CD14-positive monocyte (primary cell): ENCODE measurements at regions not wholly inside any gene's neighbourhood (a gene's known extent, or its start where the extent isn't known, plus 50 kb on each side); places are given as distances from the start of the nearest gene placed in this dataset.

Experiments used
- DNase-seq, 3 donors: peaks; one replicate each; pipeline ENCODE4 v3.0.0-alpha.2; 2011 to 2022
- H2AFZ ChIP-seq: 2 replicates; pipeline ENCODE4 v1.6.0; 2012; ENCODE audit warnings: mild to moderate bottlenecking, low read depth, low read length, inconsistent platforms; ENCODE audit not compliant: insufficient read depth, poor library complexity, severe bottlenecking
- H3K27ac ChIP-seq, 2 donors: 1 replicate in 1 of 2; 2 replicates in 1 of 2; pipeline ENCODE4 v1.5.1; 2012 to 2013; ENCODE audit warnings: low read length in 2 of 2, control low read depth in 1 of 2, inconsistent platforms in 1 of 2, low read depth in 1 of 2, mild to moderate bottlenecking in 1 of 2
- H3K27me3 ChIP-seq, 2 donors: one replicate each; pipeline versions ENCODE4 v1.6.0 to v1.6.1; 2011 to 2013; ENCODE audit warnings: low read length in 2 of 2; ENCODE audit not compliant: control insufficient read depth in 2 of 2, insufficient read depth in 2 of 2
- H3K36me3 ChIP-seq, 2 donors: replicated peaks in 1 of 2; 1 replicate in 1 of 2; 2 replicates in 1 of 2; pipeline versions ENCODE4 v1.5.1 to v1.6.1; 2012 to 2013; ENCODE audit warnings: low read length in 2 of 2, control low read depth in 1 of 2, inconsistent platforms in 1 of 2, mild to moderate bottlenecking in 1 of 2; ENCODE audit not compliant: insufficient read depth in 2 of 2, control insufficient read depth in 1 of 2
- H3K4me1 ChIP-seq, 2 donors: 1 replicate in 1 of 2; 2 replicates in 1 of 2; pipeline versions ENCODE4 v1.5.1 to v1.6.1; 2012 to 2013; ENCODE audit warnings: low read length in 2 of 2, control low read depth in 1 of 2, inconsistent platforms in 1 of 2, mild to moderate bottlenecking in 1 of 2, moderate library complexity in 1 of 2; ENCODE audit not compliant: insufficient read depth in 2 of 2, control insufficient read depth in 1 of 2
- H3K4me2 ChIP-seq: replicated peaks from 2 replicates; pipeline ENCODE3; 2012; ENCODE audit warnings: low read length, moderate library complexity, mild to moderate bottlenecking; ENCODE audit not compliant: poor library complexity, severe bottlenecking; ENCODE audit errors: extremely low read depth
- H3K4me3 ChIP-seq, 3 experiments: fragments of 200-600 bp in 1 of 3; sonication (generic) in 1 of 3; replicated peaks in 1 of 3; 1 replicate in 2 of 3; 2 replicates in 1 of 3; pipeline ENCODE4 v1.5.1; 2011 to 2013; ENCODE audit warnings: low read length in 3 of 3, mild to moderate bottlenecking in 3 of 3, control low read depth in 2 of 3, low read depth in 2 of 3, inconsistent platforms in 1 of 3, moderate library complexity in 1 of 3
- H3K79me2 ChIP-seq: 2 replicates; pipeline ENCODE4 v1.6.0; 2012; ENCODE audit warnings: mild to moderate bottlenecking, control low read depth, inconsistent platforms, low read length, moderate library complexity; ENCODE audit not compliant: insufficient read depth
- H3K9ac ChIP-seq: 2 replicates; pipeline ENCODE4 v1.6.0; 2017; ENCODE audit warnings: low read length, mild to moderate bottlenecking; ENCODE audit not compliant: insufficient read depth, poor library complexity, severe bottlenecking
- H3K9me3 ChIP-seq, 2 donors: replicated peaks in 1 of 2; 1 replicate in 1 of 2; 2 replicates in 1 of 2; pipeline versions ENCODE4 v1.5.1 to v1.6.1; 2012 to 2013; ENCODE audit warnings: low read length in 2 of 2, control low read depth in 1 of 2; ENCODE audit not compliant: control insufficient read depth in 1 of 2, insufficient read depth in 1 of 2
- H4K20me1 ChIP-seq: 2 replicates; pipeline ENCODE4 v1.6.0; 2012; ENCODE audit warnings: mild to moderate bottlenecking, low read length, control low read depth, moderate library complexity; ENCODE audit not compliant: insufficient read depth
- H3K27ac Mint-ChIP-seq, 7 donors: one replicate each; pipeline ENCODE4 v1.8.0; 2020; ENCODE audit warnings: mild to moderate bottlenecking in 7 of 7, mixed read lengths in 7 of 7, moderate library complexity in 6 of 7, inconsistent platforms in 2 of 7
- H3K27me3 Mint-ChIP-seq, 3 donors: one replicate each; pipeline ENCODE4 v1.8.0; 2021 to 2022; ENCODE audit warnings: low read depth in 3 of 3, mild to moderate bottlenecking in 3 of 3, mixed read lengths in 3 of 3, moderate library complexity in 3 of 3, inconsistent platforms in 1 of 3
- H3K36me3 Mint-ChIP-seq, 2 donors: one replicate each; pipeline ENCODE4 v1.8.0; 2020; ENCODE audit warnings: mixed read lengths in 2 of 2, inconsistent platforms in 1 of 2, mild to moderate bottlenecking in 1 of 2
- H3K4me1 Mint-ChIP-seq: one replicate; pipeline ENCODE4 v1.8.0; 2020; ENCODE audit warnings: mild to moderate bottlenecking, mixed read lengths
- H3K4me3 Mint-ChIP-seq, 2 donors: one replicate each; pipeline ENCODE4 v1.8.0; 2020; ENCODE audit warnings: mild to moderate bottlenecking in 2 of 2, mixed read lengths in 2 of 2, moderate library complexity in 1 of 2
- H3K9me3 Mint-ChIP-seq, 7 donors: one replicate each; pipeline ENCODE4 v1.8.0; 2020 to 2022; ENCODE audit warnings: mixed read lengths in 7 of 7, mild to moderate bottlenecking in 6 of 7, moderate library complexity in 6 of 7, inconsistent platforms in 2 of 7
- CTCF ChIP-seq: fragments of 200-600 bp; IDR thresholded peaks from one replicate; pipeline ENCODE4 v1.8.0; 2022; ENCODE audit warnings: antibody characterized with exemption, mild to moderate bottlenecking
- WGBS: methylation state at CpG from one replicate; pipeline ENCODE4 v1.1.5; 2013; ENCODE audit warnings: missing lambda C conversion rate; ENCODE audit not compliant: insufficient coverage; 5-methylcytosine and 5-hydroxymethylcytosine counted together
- intact Hi-C, 2 donors: fragments of 100-400 bp; cut with micrococcal nuclease; formaldehyde crosslinking; loops; one replicate each; pipeline versions ENCODE4 v1.15.0 to v1.15.1; 2023

GRCh38 chr5:101904736-101905135, 391.3 kb downstream of the SLCO4C1 start:
- Mint-ChIP-seq H3K4me3 (no peak overlapping the region), H3K36me3 (no peaks in the 10 kb centered on the region), H3K27me3 (no peaks in the 10 kb centered on the region), H3K9me3 (no peaks in the 10 kb centered on the region), H3K27ac (no peak overlapping the region), H3K4me1 (no peaks in the 10 kb centered on the region)
- Histone ChIP-seq H4K20me1 (no peaks in the 10 kb centered on the region), H3K36me3 (no peaks in the 10 kb centered on the region), H3K4me1 (no peaks in the 10 kb centered on the region), H3K27ac (no peak overlapping the region), H3K9ac (no peak overlapping the region), H2AFZ (no peak overlapping the region), H3K4me3 (no peak overlapping the region), H3K27me3 (no peaks in the 10 kb centered on the region), H3K9me3 (no peaks in the 10 kb centered on the region), H3K79me2 (no peaks in the 10 kb centered on the region), H3K4me2 (no peak overlapping the region)
- intact Hi-C loops = no loop called here
- TF ChIP-seq CTCF = no peak
- DNase-seq = no peak
- WGBS = 20% methylated on average over 1 of the region's 1 CpG

GRCh38 chr5:101897914-101898313, 398.2 kb downstream of the SLCO4C1 start:
- Mint-ChIP-seq H3K9me3 (peaks cover 0 to 4% (median 0%) of the 10 kb centered on the region in 7 donors), H3K36me3 (no peaks in the 10 kb centered on the region), H3K4me3 (no peak overlapping the region), H3K27me3 (peaks cover 0 to 1% (median 0%) of the 10 kb centered on the region in 3 donors), H3K27ac (no peak overlapping the region), H3K4me1 (no peaks in the 10 kb centered on the region)
- intact Hi-C loops = no loop called here
- TF ChIP-seq CTCF = no peak
- no peak overlapping the region for H3K27ac ChIP-seq
- DNase-seq = no peak
- WGBS = 71% methylated on average over 2 of the region's 5 CpGs
- no peaks in the 10 kb centered on the region for H3K36me3 ChIP-seq
- H3K4me2 ChIP-seq = no peak overlapping the region
- H3K9ac ChIP-seq = no peak overlapping the region
- no peaks in the 10 kb centered on the region for H3K79me2 ChIP-seq
- no peak overlapping the region for H3K4me3 ChIP-seq
- no peaks in the 10 kb centered on the region for H3K4me1 ChIP-seq
- H4K20me1 ChIP-seq = no peaks in the 10 kb centered on the region
- no peaks in the 10 kb centered on the region for H3K9me3 ChIP-seq
- H2AFZ ChIP-seq = no peak overlapping the region
- H3K27me3 ChIP-seq = no peaks in the 10 kb centered on the region
